ENCODE measurements at regions not wholly inside any gene's neighbourhood (a gene's known extent, or its start where the extent isn't known, plus 50 kb on each side); places are given as distances from the start of the nearest gene placed in this dataset.

- peak; percentile 38 for DNase-seq
These were observed 54.2 kb downstream of the S1PR1 start for GRCh38 chr1:101290922-101291561.

- peak; percentile 72 for DNase-seq
These were observed 55.0 kb downstream of the S1PR1 start for GRCh38 chr1:101291562-101292380.

GRCh38 chr1:101293461-101294051, 56.7 kb downstream of the S1PR1 start:
- DNase-seq: peak; percentile 78

- no peak for DNase-seq
These were observed 58.4 kb downstream of the S1PR1 start for GRCh38 chr1:101295209-101295608.

GRCh38 chr1:101298663-101299062, 61.8 kb downstream of the S1PR1 start:
- no peak for DNase-seq

GRCh38 chr1:101299141-101299540, 62.3 kb downstream of the S1PR1 start:
- no peak for DNase-seq

GRCh38 chr1:101299710-101300109, 62.9 kb downstream of the S1PR1 start:
- no peak for DNase-seq

GRCh38 chr1:101300916-101301315, 64.1 kb downstream of the S1PR1 start:
- no peak for DNase-seq

- DNase-seq: no peak
These were observed 64.7 kb downstream of the S1PR1 start for GRCh38 chr1:101301446-101302057.

GRCh38 chr1:101302831-101303511, 66.2 kb downstream of the S1PR1 start:
- no peak for DNase-seq

GRCh38 chr1:101307985-101308689, 71.3 kb downstream of the S1PR1 start:
- DNase-seq: no peak

- no peak for DNase-seq
These were observed 72.1 kb downstream of the S1PR1 start for GRCh38 chr1:101308935-101309333.

GRCh38 chr1:101309334-101310311, 72.8 kb downstream of the S1PR1 start:
- DNase-seq: peak; percentile 76

GRCh38 chr1:101310506-101310905, 73.7 kb downstream of the S1PR1 start:
- no peak for DNase-seq

GRCh38 chr1:101311146-101311920, 74.5 kb downstream of the S1PR1 start:
- no peak for DNase-seq

GRCh38 chr1:101312147-101312546, 75.3 kb downstream of the S1PR1 start:
- no peak for DNase-seq

GRCh38 chr1:101313356-101313755, 76.5 kb downstream of the S1PR1 start:
- no peak for DNase-seq

- DNase-seq: peak; percentile 60
These were observed 77.4 kb downstream of the S1PR1 start for GRCh38 chr1:101314244-101314643.

GRCh38 chr1:101316256-101316655, 79.4 kb downstream of the S1PR1 start:
- no peak for DNase-seq

GRCh38 chr1:101316799-101317198, 80.0 kb downstream of the S1PR1 start:
- DNase-seq: no peak
